ENCODE measurements at regions not wholly inside any gene's neighbourhood (a gene's known extent, or its start where the extent isn't known, plus 50 kb on each side); places are given as distances from the start of the nearest gene placed in this dataset.

- Mint-ChIP-seq H3K27me3 (no peaks in the 10 kb centered on the region), H3K27ac (no peak overlapping the region), H3K36me3 (no peaks in the 10 kb centered on the region), H3K9me3 (peaks cover 5 to 21% (median 13%) of the 10 kb centered on the region in 3 donors), H3K4me3 (no peak overlapping the region), H3K4me1 (no peaks in the 10 kb centered on the region)
- H3K36me3 ChIP-seq (ENCODE audit: control insufficient read depth in 2 of 2, extremely low read depth in 1 of 2, insufficient read depth in 1 of 2, low read length in 1 of 2), result no peaks in the 10 kb centered on the region
- 81% methylated on average over 3 of the region's 5 CpGs for WGBS (ENCODE audit: insufficient coverage)
- ATAC-seq (replicated peaks in 1 of 4) (no peak), DNase-seq (no peak)
- no peak overlapping the region for H3K27ac ChIP-seq (ENCODE audit: low read length)
- no peaks in the 10 kb centered on the region for H3K27me3 ChIP-seq (replicated peaks in 1 of 2; ENCODE audit: control insufficient read depth in 2 of 2, extremely low read depth in 1 of 2, insufficient read depth in 2 of 2, low read length in 1 of 2)
- H3K9me3 ChIP-seq, result no peaks in the 10 kb centered on the region
- ChIA-PET POLR2A (no interaction called here), CTCF (no interaction called here)
- H3K4me1 ChIP-seq (ENCODE audit: control insufficient read depth in 1 of 2, extremely low read depth in 1 of 2, insufficient read depth in 2 of 2, low read length in 2 of 2), result no peaks in the 10 kb centered on the region
- no peak overlapping the region for H3K4me3 ChIP-seq (ENCODE audit: control insufficient read depth in 1 of 2, extremely low read depth in 1 of 2, low read length in 1 of 2)
Observed at GRCh38 chr21:21740207-21740606, 742.0 kb downstream of the NCAM2 start.

GRCh38 chr21:21750124-21750825 is 752.1 kb downstream of the NCAM2 start:
- DNase-seq, result no peak
- H3K27ac ChIP-seq (ENCODE audit: low read length), result no peak overlapping the region
- Mint-ChIP-seq H3K36me3 (no peaks in the 10 kb centered on the region), H3K27ac (no peak overlapping the region), H3K4me1 (no peaks in the 10 kb centered on the region), H3K27me3 (no peaks in the 10 kb centered on the region), H3K9me3 (peaks cover under 1 to 16% (median 8%) of the 10 kb centered on the region in 3 donors), H3K4me3 (no peak overlapping the region)
- no peak for ATAC-seq (replicated peaks in 1 of 4)
- ChIA-PET CTCF (no interaction called here), POLR2A (interaction anchor here in 1 of 2 donors (0.5 kb wide), 1 partner anchor 59 kb away, joined by 9 read pairs; no protein-coding TSS in a partner anchor)
- no peaks in the 10 kb centered on the region for H3K36me3 ChIP-seq (ENCODE audit: control insufficient read depth in 2 of 2, extremely low read depth in 1 of 2, insufficient read depth in 1 of 2, low read length in 1 of 2)
- 78% methylated on average over 3 of the region's 4 CpGs for WGBS (ENCODE audit: insufficient coverage)
- H3K9me3 ChIP-seq, result no peaks in the 10 kb centered on the region
- H3K27me3 ChIP-seq (replicated peaks in 1 of 2; ENCODE audit: control insufficient read depth in 2 of 2, extremely low read depth in 1 of 2, insufficient read depth in 2 of 2, low read length in 1 of 2), result no peaks in the 10 kb centered on the region
- H3K4me3 ChIP-seq (ENCODE audit: control insufficient read depth in 1 of 2, extremely low read depth in 1 of 2, low read length in 1 of 2), result no peak overlapping the region
- H3K4me1 ChIP-seq (ENCODE audit: control insufficient read depth in 1 of 2, extremely low read depth in 1 of 2, insufficient read depth in 2 of 2, low read length in 2 of 2), result no peaks in the 10 kb centered on the region

GRCh38 chr21:21751286-21751685 is 753.1 kb downstream of the NCAM2 start:
- H3K27ac ChIP-seq (ENCODE audit: low read length), result no peak overlapping the region
- no CpG with 5 or more reads among the region's 1 CpG for WGBS (ENCODE audit: insufficient coverage)
- ChIA-PET CTCF (no interaction called here), POLR2A (no interaction called here)
- no peaks in the 10 kb centered on the region for H3K36me3 ChIP-seq (ENCODE audit: control insufficient read depth in 2 of 2, extremely low read depth in 1 of 2, insufficient read depth in 1 of 2, low read length in 1 of 2)
- Mint-ChIP-seq H3K4me3 (no peak overlapping the region), H3K9me3 (peaks cover 0 to 14% (median 4%) of the 10 kb centered on the region in 3 donors), H3K4me1 (no peaks in the 10 kb centered on the region), H3K27ac (no peak overlapping the region), H3K36me3 (no peaks in the 10 kb centered on the region), H3K27me3 (no peaks in the 10 kb centered on the region)
- H3K4me1 ChIP-seq (ENCODE audit: control insufficient read depth in 1 of 2, extremely low read depth in 1 of 2, insufficient read depth in 2 of 2, low read length in 2 of 2), result no peaks in the 10 kb centered on the region
- H3K4me3 ChIP-seq (ENCODE audit: control insufficient read depth in 1 of 2, extremely low read depth in 1 of 2, low read length in 1 of 2), result no peak overlapping the region
- no peak for DNase-seq
- ATAC-seq (replicated peaks in 1 of 4), result no peak
- no peaks in the 10 kb centered on the region for H3K9me3 ChIP-seq
- no peaks in the 10 kb centered on the region for H3K27me3 ChIP-seq (replicated peaks in 1 of 2; ENCODE audit: control insufficient read depth in 2 of 2, extremely low read depth in 1 of 2, insufficient read depth in 2 of 2, low read length in 1 of 2)

- no peaks in the 10 kb centered on the region for H3K36me3 ChIP-seq (ENCODE audit: control insufficient read depth in 2 of 2, extremely low read depth in 1 of 2, insufficient read depth in 1 of 2, low read length in 1 of 2)
- H3K4me1 ChIP-seq (ENCODE audit: control insufficient read depth in 1 of 2, extremely low read depth in 1 of 2, insufficient read depth in 2 of 2, low read length in 2 of 2), result no peaks in the 10 kb centered on the region
- POLR2A ChIA-PET, result no interaction called here
- Mint-ChIP-seq H3K27me3 (no peaks in the 10 kb centered on the region), H3K27ac (no peak overlapping the region), H3K36me3 (no peaks in the 10 kb centered on the region), H3K4me3 (no peak overlapping the region), H3K9me3 (peaks cover 0 to 13% (median 2%) of the 10 kb centered on the region in 3 donors), H3K4me1 (no peaks in the 10 kb centered on the region)
- ATAC-seq (replicated peaks in 1 of 4) (no peak), DNase-seq (no peak)
- no peaks in the 10 kb centered on the region for H3K27me3 ChIP-seq (replicated peaks in 1 of 2; ENCODE audit: control insufficient read depth in 2 of 2, extremely low read depth in 1 of 2, insufficient read depth in 2 of 2, low read length in 1 of 2)
- H3K4me3 ChIP-seq (ENCODE audit: control insufficient read depth in 1 of 2, extremely low read depth in 1 of 2, low read length in 1 of 2), result no peak overlapping the region
- no peaks in the 10 kb centered on the region for H3K9me3 ChIP-seq
- WGBS (ENCODE audit: insufficient coverage), result no CpG with 5 or more reads among the region's 1 CpG
- H3K27ac ChIP-seq (ENCODE audit: low read length), result no peak overlapping the region
- CTCF ChIA-PET, result no interaction called here
Observed at GRCh38 chr21:21762855-21763254, 764.6 kb downstream of the NCAM2 start.

- no peaks in the 10 kb centered on the region for H3K36me3 ChIP-seq (ENCODE audit: control insufficient read depth in 2 of 2, extremely low read depth in 1 of 2, insufficient read depth in 1 of 2, low read length in 1 of 2)
- no peaks in the 10 kb centered on the region for H3K27me3 ChIP-seq (replicated peaks in 1 of 2; ENCODE audit: control insufficient read depth in 2 of 2, extremely low read depth in 1 of 2, insufficient read depth in 2 of 2, low read length in 1 of 2)
- Mint-ChIP-seq H3K27ac (no peak overlapping the region), H3K4me1 (no peaks in the 10 kb centered on the region), H3K9me3 (peaks cover 2 to 12% (median 2%) of the 10 kb centered on the region in 3 donors), H3K27me3 (no peaks in the 10 kb centered on the region), H3K36me3 (no peaks in the 10 kb centered on the region), H3K4me3 (no peak overlapping the region)
- no CpG with 5 or more reads among the region's 2 CpGs for WGBS (ENCODE audit: insufficient coverage)
- no peak for DNase-seq
- no peaks in the 10 kb centered on the region for H3K4me1 ChIP-seq (ENCODE audit: control insufficient read depth in 1 of 2, extremely low read depth in 1 of 2, insufficient read depth in 2 of 2, low read length in 2 of 2)
- POLR2A ChIA-PET, result no interaction called here
- ATAC-seq (replicated peaks in 1 of 4), result no peak
- CTCF ChIA-PET, result no interaction called here
- no peaks in the 10 kb centered on the region for H3K9me3 ChIP-seq
- no peak overlapping the region for H3K27ac ChIP-seq (ENCODE audit: low read length)
- H3K4me3 ChIP-seq (ENCODE audit: control insufficient read depth in 1 of 2, extremely low read depth in 1 of 2, low read length in 1 of 2), result no peak overlapping the region
Observed at GRCh38 chr21:21764281-21764680, 766.1 kb downstream of the NCAM2 start.

GRCh38 chr21:21767276-21767675 is 769.1 kb downstream of the NCAM2 start:
- H3K9me3 Mint-ChIP-seq, result peaks cover 2 to 18% (median 7%) of the 10 kb centered on the region in 3 donors
- Histone ChIP-seq H3K27ac (ENCODE audit: low read length) (no peak overlapping the region), H3K9me3 (no peaks in the 10 kb centered on the region), H3K27me3 (replicated peaks in 1 of 2; ENCODE audit: control insufficient read depth in 2 of 2, extremely low read depth in 1 of 2, insufficient read depth in 2 of 2, low read length in 1 of 2) (no peaks in the 10 kb centered on the region), H3K4me3 (ENCODE audit: control insufficient read depth in 1 of 2, extremely low read depth in 1 of 2, low read length in 1 of 2) (no peak overlapping the region), H3K36me3 (ENCODE audit: control insufficient read depth in 2 of 2, extremely low read depth in 1 of 2, insufficient read depth in 1 of 2, low read length in 1 of 2) (no peaks in the 10 kb centered on the region), H3K4me1 (ENCODE audit: control insufficient read depth in 1 of 2, extremely low read depth in 1 of 2, insufficient read depth in 2 of 2, low read length in 2 of 2) (no peaks in the 10 kb centered on the region)
- H3K4me3 Mint-ChIP-seq, result no peak overlapping the region
- H3K4me1 Mint-ChIP-seq, result no peaks in the 10 kb centered on the region
- ATAC-seq (replicated peaks in 1 of 4) (no peak), DNase-seq (no peak)
- H3K27ac Mint-ChIP-seq, result no peak overlapping the region
- POLR2A ChIA-PET, result no interaction called here
- CTCF ChIA-PET, result no interaction called here
- H3K36me3 Mint-ChIP-seq, result no peaks in the 10 kb centered on the region
- H3K27me3 Mint-ChIP-seq, result no peaks in the 10 kb centered on the region
- WGBS (ENCODE audit: insufficient coverage), result 80% methylated on average over 3 of the region's 5 CpGs

GRCh38 chr21:21788591-21788990 is 790.4 kb downstream of the NCAM2 start:
- H3K27me3 Mint-ChIP-seq, result no peaks in the 10 kb centered on the region
- H3K4me1 Mint-ChIP-seq, result no peaks in the 10 kb centered on the region
- H3K9me3 ChIP-seq, result no peaks in the 10 kb centered on the region
- no peaks in the 10 kb centered on the region for H3K36me3 ChIP-seq (ENCODE audit: control insufficient read depth in 2 of 2, extremely low read depth in 1 of 2, insufficient read depth in 1 of 2, low read length in 1 of 2)
- no peak overlapping the region for H3K27ac ChIP-seq (ENCODE audit: low read length)
- no peaks in the 10 kb centered on the region for H3K4me1 ChIP-seq (ENCODE audit: control insufficient read depth in 1 of 2, extremely low read depth in 1 of 2, insufficient read depth in 2 of 2, low read length in 2 of 2)
- POLR2A ChIA-PET, result no interaction called here
- CTCF ChIA-PET, result no interaction called here
- no peak for ATAC-seq (replicated peaks in 1 of 4)
- H3K27me3 ChIP-seq (replicated peaks in 1 of 2; ENCODE audit: control insufficient read depth in 2 of 2, extremely low read depth in 1 of 2, insufficient read depth in 2 of 2, low read length in 1 of 2), result no peaks in the 10 kb centered on the region
- DNase-seq, result no peak
- no peaks in the 10 kb centered on the region for H3K36me3 Mint-ChIP-seq
- no peak overlapping the region for H3K4me3 Mint-ChIP-seq
- no peak overlapping the region for H3K4me3 ChIP-seq (ENCODE audit: control insufficient read depth in 1 of 2, extremely low read depth in 1 of 2, low read length in 1 of 2)
- peaks cover 6 to 15% (median 10%) of the 10 kb centered on the region in 3 donors for H3K9me3 Mint-ChIP-seq
- no peak overlapping the region for H3K27ac Mint-ChIP-seq

Data from T-cell (primary cell).